ENCODE measurements at regions not wholly inside any gene's neighbourhood (a gene's known extent, or its start where the extent isn't known, plus 50 kb on each side); places are given as distances from the start of the nearest gene placed in this dataset.

DNA sequence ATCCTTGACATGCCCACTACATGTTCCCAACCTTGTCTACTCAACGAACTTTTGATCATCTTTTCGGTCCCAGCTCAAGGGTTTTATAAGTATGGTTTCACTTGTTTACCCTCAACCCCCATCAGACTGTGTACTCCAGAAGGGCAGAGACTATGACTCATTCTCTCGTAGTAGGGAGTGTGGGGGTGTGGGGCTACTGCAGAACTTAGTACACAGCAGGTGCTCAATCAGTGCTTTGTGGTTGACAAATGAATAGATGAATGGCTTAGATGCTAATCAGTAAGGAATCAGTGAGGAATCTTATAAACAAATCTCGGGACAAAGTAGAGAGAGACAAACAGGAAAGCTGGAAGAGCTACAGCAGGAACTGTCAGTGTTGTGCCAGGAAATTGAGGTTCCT is 151.7 kb upstream of the PLET1 start:
- TF ChIP-seq, protein P1, sequence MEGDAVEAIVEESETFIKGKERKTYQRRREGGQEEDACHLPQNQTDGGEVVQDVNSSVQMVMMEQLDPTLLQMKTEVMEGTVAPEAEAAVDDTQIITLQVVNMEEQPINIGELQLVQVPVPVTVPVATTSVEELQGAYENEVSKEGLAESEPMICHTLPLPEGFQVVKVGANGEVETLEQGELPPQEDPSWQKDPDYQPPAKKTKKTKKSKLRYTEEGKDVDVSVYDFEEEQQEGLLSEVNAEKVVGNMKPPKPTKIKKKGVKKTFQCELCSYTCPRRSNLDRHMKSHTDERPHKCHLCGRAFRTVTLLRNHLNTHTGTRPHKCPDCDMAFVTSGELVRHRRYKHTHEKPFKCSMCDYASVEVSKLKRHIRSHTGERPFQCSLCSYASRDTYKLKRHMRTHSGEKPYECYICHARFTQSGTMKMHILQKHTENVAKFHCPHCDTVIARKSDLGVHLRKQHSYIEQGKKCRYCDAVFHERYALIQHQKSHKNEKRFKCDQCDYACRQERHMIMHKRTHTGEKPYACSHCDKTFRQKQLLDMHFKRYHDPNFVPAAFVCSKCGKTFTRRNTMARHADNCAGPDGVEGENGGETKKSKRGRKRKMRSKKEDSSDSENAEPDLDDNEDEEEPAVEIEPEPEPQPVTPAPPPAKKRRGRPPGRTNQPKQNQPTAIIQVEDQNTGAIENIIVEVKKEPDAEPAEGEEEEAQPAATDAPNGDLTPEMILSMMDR (IDR thresholded peaks at IDR 0.05) = no peak
- TF ChIP-seq EP300 (IDR thresholded peaks at IDR 0.05) = no peak

All from ovary (tissue), 3 donors.